Smooth muscle cell (in vitro differentiated cells): ENCODE measurements at regions not wholly inside any gene's neighbourhood (a gene's known extent, or its start where the extent isn't known, plus 50 kb on each side); places are given as distances from the start of the nearest gene placed in this dataset.

Source experiments
- DNase-seq: peaks from one replicate; lab custom pipeline; 2025; ENCODE audit not compliant: unreplicated experiment; lab: John Stamatoyannopoulos, UW
- H2AFZ ChIP-seq: fragments of 200-600 bp; sonication (generic); 2 replicates; pipeline ENCODE4 v1.6.0; 2016; ENCODE audit warnings: antibody characterized with exemption, low read depth, mild to moderate bottlenecking
- H3F3A ChIP-seq: fragments of 200-600 bp; sonication (generic); 2 replicates; pipeline ENCODE4 v1.6.0; 2017; ENCODE audit warnings: antibody characterized with exemption, low read depth
- H3K27ac ChIP-seq: fragments of 200-600 bp; sonication (generic); 2 replicates; pipeline ENCODE4 v1.5.1; 2016; ENCODE audit warnings: low read depth, mild to moderate bottlenecking
- H3K27me3 ChIP-seq: fragments of 200-600 bp; sonication (generic); 2 replicates; pipeline ENCODE4 v1.6.1; 2016; ENCODE audit warnings: low read depth, mild to moderate bottlenecking
- H3K36me3 ChIP-seq: fragments of 200-600 bp; sonication (generic); 2 replicates; pipeline ENCODE4 v1.5.1; 2016; ENCODE audit warnings: low read depth
- H3K4me1 ChIP-seq: fragments of 200-600 bp; sonication (generic); 2 replicates; pipeline ENCODE4 v1.5.1; 2016; ENCODE audit warnings: low read depth
- H3K4me2 ChIP-seq: fragments of 200-600 bp; sonication (generic); 2 replicates; pipeline ENCODE4 v1.6.0; 2016; ENCODE audit warnings: mild to moderate bottlenecking
- H3K4me3 ChIP-seq: fragments of 200-600 bp; sonication (generic); 2 replicates; pipeline ENCODE4 v1.5.1; 2016; ENCODE audit warnings: mild to moderate bottlenecking
- H3K79me2 ChIP-seq: fragments of 200-600 bp; sonication (generic); 2 replicates; pipeline ENCODE4 v1.6.0; 2016; ENCODE audit warnings: low read depth, mild to moderate bottlenecking
- H3K9ac ChIP-seq: fragments of 200-600 bp; sonication (generic); 2 replicates; pipeline ENCODE4 v1.6.0; 2016; ENCODE audit warnings: low read depth
- H3K9me3 ChIP-seq: fragments of 200-600 bp; sonication (generic); replicated peaks from 2 replicates; pipeline ENCODE4 v1.5.1; 2016; ENCODE audit warnings: low read depth
- H4K20me1 ChIP-seq: fragments of 200-600 bp; sonication (generic); 2 replicates; pipeline ENCODE4 v1.6.0; 2016; ENCODE audit warnings: low read depth
- CTCF ChIP-seq: fragments of 200-600 bp; sonication (generic); IDR thresholded peaks from 2 replicates; pipeline ENCODE4 v1.5.1; 2017; ENCODE audit warnings: borderline replicate concordance, mild to moderate bottlenecking, antibody characterized with exemption; ENCODE audit not compliant: insufficient read depth, poor library complexity, severe bottlenecking
- WGBS: methylation state at CpG from one replicate; pipeline ENCODE4 v1.1.7; 2016; ENCODE audit warnings: low lambda C conversion rate; 5-methylcytosine and 5-hydroxymethylcytosine counted together

- DNase-seq, result no peak
- Histone ChIP-seq H3K27me3 (no peaks in the 10 kb centered on the region), H3K9me3 (no peaks in the 10 kb centered on the region), H4K20me1 (no peaks in the 10 kb centered on the region), H3K4me2 (no peak overlapping the region), H3K4me3 (no peak overlapping the region), H3K4me1 (no peaks in the 10 kb centered on the region), H3K79me2 (no peaks in the 10 kb centered on the region), H3K27ac (no peak overlapping the region), H3K36me3 (no peaks in the 10 kb centered on the region), H2AFZ (no peak overlapping the region), H3F3A (peaks cover 4% of the 10 kb centered on the region), H3K9ac (no peak overlapping the region)
- TF ChIP-seq CTCF, result no peak
- WGBS, result 82% methylated on average over 7 of the region's 7 CpGs
These were observed 228.8 kb upstream of the P2RY1 start for GRCh38 chr3:152606146-152606545.

- Histone ChIP-seq H3K27me3 (no peaks in the 10 kb centered on the region), H3K4me1 (no peaks in the 10 kb centered on the region), H3K36me3 (no peaks in the 10 kb centered on the region), H3K9ac (no peak overlapping the region), H4K20me1 (no peaks in the 10 kb centered on the region), H3K4me2 (no peak overlapping the region), H3K79me2 (no peaks in the 10 kb centered on the region), H3K27ac (no peak overlapping the region), H3K9me3 (no peaks in the 10 kb centered on the region), H3K4me3 (no peak overlapping the region), H3F3A (peaks cover 4% of the 10 kb centered on the region), H2AFZ (no peak overlapping the region)
- no peak for DNase-seq
- no peak for TF ChIP-seq CTCF
- 97% methylated on average over 1 of the region's 1 CpG for WGBS
These were observed 227.8 kb upstream of the P2RY1 start for GRCh38 chr3:152607179-152607578.

- no peaks in the 10 kb centered on the region for H3K9me3 ChIP-seq
- DNase-seq, result no peak
- H3K79me2 ChIP-seq, result no peaks in the 10 kb centered on the region
- no peaks in the 10 kb centered on the region for H4K20me1 ChIP-seq
- peaks cover 4% of the 10 kb centered on the region for H3F3A ChIP-seq
- no peaks in the 10 kb centered on the region for H3K36me3 ChIP-seq
- H3K9ac ChIP-seq, result no peak overlapping the region
- TF ChIP-seq CTCF, result no peak
- H3K4me3 ChIP-seq, result no peak overlapping the region
- WGBS, result 73% methylated on average over 8 of the region's 8 CpGs
- H3K27me3 ChIP-seq, result no peaks in the 10 kb centered on the region
- H3K4me1 ChIP-seq, result no peaks in the 10 kb centered on the region
- H2AFZ ChIP-seq, result no peak overlapping the region
- no peak overlapping the region for H3K27ac ChIP-seq
- H3K4me2 ChIP-seq, result no peak overlapping the region
These were observed 226.0 kb upstream of the P2RY1 start for GRCh38 chr3:152608696-152609594.

GRCh38 chr3:152609891-152610290, 225.0 kb upstream of the P2RY1 start:
- Histone ChIP-seq H3K9ac (no peak overlapping the region), H3F3A (peaks cover 4% of the 10 kb centered on the region), H3K36me3 (no peaks in the 10 kb centered on the region), H3K4me1 (no peaks in the 10 kb centered on the region), H3K27ac (no peak overlapping the region), H3K27me3 (no peaks in the 10 kb centered on the region), H3K9me3 (no peaks in the 10 kb centered on the region), H4K20me1 (no peaks in the 10 kb centered on the region), H3K4me3 (no peak overlapping the region), H3K79me2 (no peaks in the 10 kb centered on the region), H2AFZ (no peak overlapping the region), H3K4me2 (no peak overlapping the region)
- DNase-seq, result no peak
- TF ChIP-seq CTCF, result no peak
